Neural progenitor cell (in vitro differentiated cells): ENCODE measurements at regions not wholly inside any gene's neighbourhood (a gene's known extent, or its start where the extent isn't known, plus 50 kb on each side); places are given as distances from the start of the nearest gene placed in this dataset.

Experiments
- EZH2 ChIP-seq: fragments of 200-600 bp; sonication (generic); IDR thresholded peaks from 2 replicates; pipeline ENCODE4 v1.6.1; 2017; ENCODE audit warnings: antibody characterized with exemption, mild to moderate bottlenecking, moderate library complexity
- EZH2phosphoT487 ChIP-seq: fragments of 200-600 bp; sonication (generic); IDR thresholded peaks from 2 replicates; pipeline ENCODE4 v1.6.1; 2017; ENCODE audit warnings: antibody characterized with exemption
- TF ChIP-seq, protein P1 (sequence below): fragments of 200-600 bp; sonication (generic); IDR thresholded peaks from 2 replicates; pipeline ENCODE4 v1.5.1; 2017; ENCODE audit warnings: antibody characterized with exemption, mild to moderate bottlenecking

DNA sequence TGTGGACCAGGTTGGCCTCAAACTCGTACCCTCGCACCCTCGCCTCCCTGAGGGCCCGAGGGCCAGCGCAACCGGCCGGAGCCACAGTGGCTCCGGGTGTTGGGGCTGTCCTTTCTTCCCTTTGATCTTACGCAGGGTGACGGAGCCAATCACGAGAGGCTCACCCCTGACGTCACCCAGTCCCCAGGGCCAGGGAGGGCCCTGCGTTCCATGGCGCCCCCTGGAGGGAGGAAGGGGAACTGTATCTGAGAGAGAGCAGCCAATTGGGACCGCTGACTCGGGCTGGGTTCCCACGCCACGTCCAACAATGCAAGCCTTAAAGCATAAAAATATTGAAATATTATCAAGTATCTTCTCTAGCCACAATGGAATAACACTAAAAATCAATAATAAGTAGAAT, 432.8 kb upstream of the LRRTM4 start:
- TF ChIP-seq, protein P1, sequence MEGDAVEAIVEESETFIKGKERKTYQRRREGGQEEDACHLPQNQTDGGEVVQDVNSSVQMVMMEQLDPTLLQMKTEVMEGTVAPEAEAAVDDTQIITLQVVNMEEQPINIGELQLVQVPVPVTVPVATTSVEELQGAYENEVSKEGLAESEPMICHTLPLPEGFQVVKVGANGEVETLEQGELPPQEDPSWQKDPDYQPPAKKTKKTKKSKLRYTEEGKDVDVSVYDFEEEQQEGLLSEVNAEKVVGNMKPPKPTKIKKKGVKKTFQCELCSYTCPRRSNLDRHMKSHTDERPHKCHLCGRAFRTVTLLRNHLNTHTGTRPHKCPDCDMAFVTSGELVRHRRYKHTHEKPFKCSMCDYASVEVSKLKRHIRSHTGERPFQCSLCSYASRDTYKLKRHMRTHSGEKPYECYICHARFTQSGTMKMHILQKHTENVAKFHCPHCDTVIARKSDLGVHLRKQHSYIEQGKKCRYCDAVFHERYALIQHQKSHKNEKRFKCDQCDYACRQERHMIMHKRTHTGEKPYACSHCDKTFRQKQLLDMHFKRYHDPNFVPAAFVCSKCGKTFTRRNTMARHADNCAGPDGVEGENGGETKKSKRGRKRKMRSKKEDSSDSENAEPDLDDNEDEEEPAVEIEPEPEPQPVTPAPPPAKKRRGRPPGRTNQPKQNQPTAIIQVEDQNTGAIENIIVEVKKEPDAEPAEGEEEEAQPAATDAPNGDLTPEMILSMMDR, result peak; percentile 41
- TF ChIP-seq EZH2 (no peak), EZH2phosphoT487 (no peak)
